ENCODE measurements at regions not wholly inside any gene's neighbourhood (a gene's known extent, or its start where the extent isn't known, plus 50 kb on each side); places are given as distances from the start of the nearest gene placed in this dataset.

DNA sequence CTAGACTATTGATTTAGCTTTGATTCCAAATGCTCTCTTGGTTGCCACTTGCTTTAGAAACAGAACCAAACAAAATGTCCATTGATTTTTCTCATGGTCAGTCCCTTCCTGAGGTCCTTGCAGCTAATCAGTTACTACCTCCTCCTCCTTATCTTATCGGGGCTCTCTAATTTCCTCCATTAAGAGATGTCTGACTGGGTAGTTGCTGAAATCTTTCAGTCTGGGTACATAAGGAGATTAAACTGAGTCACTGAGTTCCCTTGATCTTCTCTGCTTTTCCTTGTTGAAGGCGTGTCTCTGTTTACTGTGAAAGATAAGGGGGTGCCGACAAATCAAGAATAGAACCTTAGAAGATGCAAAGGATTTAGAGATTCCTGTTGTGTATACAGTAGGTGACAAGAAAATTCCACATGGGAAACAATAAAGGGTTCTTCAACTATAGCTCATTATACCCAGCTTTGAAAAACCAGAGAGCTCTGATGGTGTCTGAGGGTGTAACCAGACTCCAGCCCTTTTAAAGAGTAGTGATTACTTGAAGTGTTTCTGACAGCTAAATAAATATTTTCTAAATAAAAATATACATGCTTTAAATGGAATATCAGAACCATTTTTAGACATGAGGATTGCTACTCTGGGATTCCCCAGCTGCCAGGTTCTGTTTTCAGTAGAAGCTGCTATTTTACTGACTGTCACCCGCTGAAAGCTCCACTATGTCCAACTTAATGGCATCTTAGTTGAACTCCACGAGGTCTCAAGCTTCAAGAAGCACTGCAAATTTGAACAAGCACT lies 791.3 kb upstream of the SOX9 start:
- H3K27me3 ChIP-seq (ENCODE audit: control insufficient read depth, insufficient read depth, low read length) = no peaks in the 10 kb centered on the region
- H3K36me3 ChIP-seq (ENCODE audit: control insufficient read depth, insufficient read depth, low read length) = no peaks in the 10 kb centered on the region

DNA sequence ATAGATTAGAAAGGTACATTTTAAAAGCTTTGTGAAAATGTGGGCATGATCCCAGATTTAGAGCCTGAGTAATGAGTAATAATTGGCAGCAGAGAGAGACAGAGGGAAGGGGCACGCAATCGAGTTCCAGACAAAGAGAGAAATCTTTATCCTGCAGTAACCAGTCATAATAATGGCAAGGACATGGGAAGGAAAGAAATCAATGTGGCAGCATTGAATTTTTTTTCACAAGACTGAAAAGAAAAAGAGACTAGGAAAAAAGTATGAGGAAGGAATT lies 790.8 kb upstream of the SOX9 start:
- Histone ChIP-seq H3K4me1 (ENCODE audit: control insufficient read depth, insufficient read depth, low read length) (peaks cover 5% of the 10 kb centered on the region), H3K9ac (ENCODE audit: low read length) (no peak overlapping the region), H3K9me3 (ENCODE audit: control insufficient read depth, low read length) (no peaks in the 10 kb centered on the region), H3K4me3 (ENCODE audit: low read length) (no peak overlapping the region), H3K36me3 (ENCODE audit: control insufficient read depth, insufficient read depth, low read length) (no peaks in the 10 kb centered on the region), H3K27me3 (ENCODE audit: control insufficient read depth, insufficient read depth, low read length) (no peaks in the 10 kb centered on the region)

More for the DNA sequence above, 791.3 kb upstream of the SOX9 start:
- Histone ChIP-seq H3K9ac (ENCODE audit: low read length) (no peak overlapping the region), H3K4me3 (ENCODE audit: low read length) (no peak overlapping the region), H3K9me3 (ENCODE audit: control insufficient read depth, low read length) (no peaks in the 10 kb centered on the region), H3K4me1 (ENCODE audit: control insufficient read depth, insufficient read depth, low read length) (peaks cover 5% of the 10 kb centered on the region)

GRCh38 chr17:71331754-71332325 lies 789.0 kb upstream of the SOX9 start:
- no peaks in the 10 kb centered on the region for H3K9me3 ChIP-seq (ENCODE audit: control insufficient read depth, low read length)
- H3K9ac ChIP-seq (ENCODE audit: low read length) = no peak overlapping the region
- H3K36me3 ChIP-seq (ENCODE audit: control insufficient read depth, insufficient read depth, low read length) = no peaks in the 10 kb centered on the region
- H3K27me3 ChIP-seq (ENCODE audit: control insufficient read depth, insufficient read depth, low read length) = no peaks in the 10 kb centered on the region
- no peak overlapping the region for H3K4me3 ChIP-seq (ENCODE audit: low read length)
- peaks cover 5% of the 10 kb centered on the region for H3K4me1 ChIP-seq (ENCODE audit: control insufficient read depth, insufficient read depth, low read length)

GRCh38 chr17:71334048-71334751 lies 786.6 kb upstream of the SOX9 start:
- Histone ChIP-seq H3K9ac (ENCODE audit: low read length) (no peak overlapping the region), H3K36me3 (ENCODE audit: control insufficient read depth, insufficient read depth, low read length) (no peaks in the 10 kb centered on the region), H3K4me3 (ENCODE audit: low read length) (no peak overlapping the region), H3K9me3 (ENCODE audit: control insufficient read depth, low read length) (no peaks in the 10 kb centered on the region), H3K4me1 (ENCODE audit: control insufficient read depth, insufficient read depth, low read length) (peaks cover 4% of the 10 kb centered on the region), H3K27me3 (ENCODE audit: control insufficient read depth, insufficient read depth, low read length) (no peaks in the 10 kb centered on the region)

DNA sequence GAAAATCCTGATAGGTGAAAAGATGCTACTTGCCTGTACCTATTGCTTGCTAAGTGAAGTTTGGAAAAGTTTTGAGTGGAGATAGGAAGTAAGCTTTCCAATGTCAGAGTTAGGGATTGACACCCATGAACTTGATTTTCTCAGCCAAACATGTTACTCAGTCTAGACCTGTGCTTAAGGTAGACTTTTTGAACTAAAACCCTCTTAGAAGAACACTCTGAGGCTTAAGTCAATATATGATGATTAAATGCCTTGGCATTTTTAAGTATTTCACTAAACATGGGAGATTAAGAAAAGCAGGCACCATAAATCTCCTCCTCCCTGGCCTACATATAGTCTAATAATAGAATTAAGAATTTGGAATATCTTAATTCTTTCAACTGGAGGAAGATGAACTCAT lies 785.6 kb upstream of the SOX9 start:
- no peak overlapping the region for H3K9ac ChIP-seq (ENCODE audit: low read length)
- H3K4me3 ChIP-seq (ENCODE audit: low read length) = no peak overlapping the region
- H3K27me3 ChIP-seq (ENCODE audit: control insufficient read depth, insufficient read depth, low read length) = no peaks in the 10 kb centered on the region
- no peaks in the 10 kb centered on the region for H3K9me3 ChIP-seq (ENCODE audit: control insufficient read depth, low read length)
- no peaks in the 10 kb centered on the region for H3K4me1 ChIP-seq (ENCODE audit: control insufficient read depth, insufficient read depth, low read length)
- no peaks in the 10 kb centered on the region for H3K36me3 ChIP-seq (ENCODE audit: control insufficient read depth, insufficient read depth, low read length)

DNA sequence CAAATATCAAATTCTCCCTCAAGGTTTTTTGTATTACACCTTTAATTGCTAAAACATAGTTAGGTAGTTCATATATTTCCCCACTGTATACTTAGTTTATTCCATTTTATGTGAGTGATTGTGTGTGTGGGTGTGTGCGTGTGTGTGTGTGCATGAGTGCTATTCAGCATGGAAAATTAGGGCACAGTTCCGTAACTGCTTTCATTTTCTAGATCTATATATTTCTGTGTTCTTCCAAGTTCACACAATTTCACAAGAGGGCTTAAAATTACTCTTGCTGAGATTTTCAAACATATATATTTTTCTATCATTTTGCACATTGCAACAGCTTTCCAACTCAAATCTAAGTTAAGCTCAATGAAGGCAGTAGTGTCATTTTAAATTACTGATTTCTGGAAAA lies 782.9 kb upstream of the SOX9 start:
- Histone ChIP-seq H3K9me3 (ENCODE audit: control insufficient read depth, low read length) (no peaks in the 10 kb centered on the region), H3K27me3 (ENCODE audit: control insufficient read depth, insufficient read depth, low read length) (no peaks in the 10 kb centered on the region), H3K4me1 (ENCODE audit: control insufficient read depth, insufficient read depth, low read length) (no peaks in the 10 kb centered on the region), H3K36me3 (ENCODE audit: control insufficient read depth, insufficient read depth, low read length) (no peaks in the 10 kb centered on the region), H3K4me3 (ENCODE audit: low read length) (no peak overlapping the region), H3K9ac (ENCODE audit: low read length) (no peak overlapping the region)

GRCh38 chr17:71338396-71338795 lies 782.4 kb upstream of the SOX9 start:
- no peak overlapping the region for H3K4me3 ChIP-seq (ENCODE audit: low read length)
- no peaks in the 10 kb centered on the region for H3K27me3 ChIP-seq (ENCODE audit: control insufficient read depth, insufficient read depth, low read length)
- no peaks in the 10 kb centered on the region for H3K4me1 ChIP-seq (ENCODE audit: control insufficient read depth, insufficient read depth, low read length)
- H3K9ac ChIP-seq (ENCODE audit: low read length) = no peak overlapping the region
- H3K9me3 ChIP-seq (ENCODE audit: control insufficient read depth, low read length) = no peaks in the 10 kb centered on the region
- H3K36me3 ChIP-seq (ENCODE audit: control insufficient read depth, insufficient read depth, low read length) = no peaks in the 10 kb centered on the region

GRCh38 chr17:71339206-71339605 lies 781.6 kb upstream of the SOX9 start:
- Histone ChIP-seq H3K27me3 (ENCODE audit: control insufficient read depth, insufficient read depth, low read length) (no peaks in the 10 kb centered on the region), H3K9me3 (ENCODE audit: control insufficient read depth, low read length) (no peaks in the 10 kb centered on the region), H3K4me3 (ENCODE audit: low read length) (no peak overlapping the region), H3K4me1 (ENCODE audit: control insufficient read depth, insufficient read depth, low read length) (no peaks in the 10 kb centered on the region), H3K36me3 (ENCODE audit: control insufficient read depth, insufficient read depth, low read length) (no peaks in the 10 kb centered on the region), H3K9ac (ENCODE audit: low read length) (no peak overlapping the region)

- Histone ChIP-seq H3K27me3 (ENCODE audit: control insufficient read depth, insufficient read depth, low read length) (no peaks in the 10 kb centered on the region), H3K36me3 (ENCODE audit: control insufficient read depth, insufficient read depth, low read length) (no peaks in the 10 kb centered on the region), H3K9me3 (ENCODE audit: control insufficient read depth, low read length) (no peaks in the 10 kb centered on the region), H3K4me3 (ENCODE audit: low read length) (no peak overlapping the region), H3K4me1 (ENCODE audit: control insufficient read depth, insufficient read depth, low read length) (peaks cover 4% of the 10 kb centered on the region), H3K9ac (ENCODE audit: low read length) (no peak overlapping the region)
Observed at GRCh38 chr17:71342737-71343136, 778.1 kb upstream of the SOX9 start.

GRCh38 chr17:71349908-71350600 lies 770.8 kb upstream of the SOX9 start:
- no peak overlapping the region for H3K4me3 ChIP-seq (ENCODE audit: low read length)
- peaks cover under 1% of the 10 kb centered on the region for H3K4me1 ChIP-seq (ENCODE audit: control insufficient read depth, insufficient read depth, low read length)
- H3K36me3 ChIP-seq (ENCODE audit: control insufficient read depth, insufficient read depth, low read length) = no peaks in the 10 kb centered on the region
- H3K9ac ChIP-seq (ENCODE audit: low read length) = no peak overlapping the region
- no peaks in the 10 kb centered on the region for H3K27me3 ChIP-seq (ENCODE audit: control insufficient read depth, insufficient read depth, low read length)
- H3K9me3 ChIP-seq (ENCODE audit: control insufficient read depth, low read length) = no peaks in the 10 kb centered on the region

DNA sequence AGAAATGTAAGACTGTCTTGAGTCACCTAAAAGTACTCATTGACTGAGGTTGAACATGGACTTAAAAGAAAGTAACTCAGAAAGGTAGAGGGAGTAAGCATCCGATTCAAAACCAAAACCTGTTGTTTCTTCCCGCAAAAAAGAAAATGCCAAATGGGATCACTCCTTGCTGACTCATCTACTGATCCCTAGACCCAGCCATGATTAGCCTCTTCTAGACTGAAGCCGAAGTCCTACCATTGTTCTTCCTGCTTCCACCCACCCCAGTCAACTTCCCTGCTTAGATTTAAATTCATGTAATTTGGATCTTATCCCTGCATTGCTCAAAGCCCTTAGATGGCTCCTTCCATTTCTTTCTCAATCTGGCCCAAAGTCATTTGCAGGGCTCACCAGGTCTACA lies 760.5 kb upstream of the SOX9 start:
- Histone ChIP-seq H3K9ac (ENCODE audit: low read length) (no peak overlapping the region), H3K27me3 (ENCODE audit: control insufficient read depth, insufficient read depth, low read length) (no peaks in the 10 kb centered on the region), H3K4me1 (ENCODE audit: control insufficient read depth, insufficient read depth, low read length) (no peaks in the 10 kb centered on the region), H3K4me3 (ENCODE audit: low read length) (no peak overlapping the region), H3K9me3 (ENCODE audit: control insufficient read depth, low read length) (no peaks in the 10 kb centered on the region), H3K36me3 (ENCODE audit: control insufficient read depth, insufficient read depth, low read length) (no peaks in the 10 kb centered on the region)

Measured in mucosa of stomach (tissue), 1 donor.